ENCODE measurements at regions not wholly inside any gene's neighbourhood (a gene's known extent, or its start where the extent isn't known, plus 50 kb on each side); places are given as distances from the start of the nearest gene placed in this dataset.

DNA sequence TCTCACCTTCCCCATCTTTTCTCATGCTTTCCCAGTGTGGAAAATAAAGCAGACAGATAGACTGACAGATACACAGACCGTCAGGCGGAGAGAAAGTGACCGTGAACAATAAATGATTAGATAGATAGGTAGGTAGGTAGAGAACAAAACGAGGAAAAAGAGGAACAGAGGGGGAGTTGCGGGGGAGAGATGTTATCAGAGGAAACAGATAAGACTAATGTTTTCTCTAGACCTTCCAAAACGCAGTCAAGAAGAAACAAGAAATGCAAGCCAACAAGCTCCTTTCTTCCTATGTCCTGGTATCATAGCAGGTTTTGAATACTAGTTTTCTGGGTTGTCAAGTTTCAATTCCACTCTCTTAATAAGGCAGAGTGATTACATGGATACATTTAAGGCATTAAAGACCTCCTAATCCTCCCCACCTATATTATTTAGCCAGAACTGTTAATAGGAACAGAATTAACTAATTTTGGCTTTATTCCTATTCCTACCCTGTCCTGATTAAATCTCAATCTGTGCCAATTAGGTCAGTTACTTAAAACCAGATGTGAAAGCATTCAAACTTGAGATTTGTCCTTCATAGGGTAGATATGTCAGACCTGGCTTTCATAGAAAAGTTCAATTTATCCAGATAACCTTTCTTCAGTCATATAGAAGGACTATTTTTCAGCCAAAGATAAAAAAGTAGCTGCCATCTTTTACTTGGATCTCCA, 89.0 kb upstream of the PTPRR start:
- DNase-seq = no peak

DNA sequence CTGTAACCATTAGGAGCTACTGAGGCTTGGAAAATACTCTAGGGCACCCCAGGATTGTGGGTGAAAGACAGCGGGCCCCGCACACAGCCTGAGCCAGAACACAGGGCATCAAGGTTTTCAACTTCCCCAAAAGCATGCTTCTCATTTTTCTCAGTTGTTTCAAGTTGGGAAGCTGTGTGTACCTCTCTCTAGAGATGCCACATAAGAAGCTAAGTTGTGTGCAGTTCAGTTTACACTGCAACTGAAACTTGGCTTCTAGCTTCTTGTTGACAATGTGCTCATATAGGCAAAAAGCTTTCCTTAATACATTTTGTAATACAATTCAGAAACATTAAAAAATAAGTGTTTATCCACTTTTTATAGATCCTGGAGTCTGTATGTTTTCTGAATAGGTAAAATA, 88.1 kb upstream of the PTPRR start:
- no peak for DNase-seq

DNA sequence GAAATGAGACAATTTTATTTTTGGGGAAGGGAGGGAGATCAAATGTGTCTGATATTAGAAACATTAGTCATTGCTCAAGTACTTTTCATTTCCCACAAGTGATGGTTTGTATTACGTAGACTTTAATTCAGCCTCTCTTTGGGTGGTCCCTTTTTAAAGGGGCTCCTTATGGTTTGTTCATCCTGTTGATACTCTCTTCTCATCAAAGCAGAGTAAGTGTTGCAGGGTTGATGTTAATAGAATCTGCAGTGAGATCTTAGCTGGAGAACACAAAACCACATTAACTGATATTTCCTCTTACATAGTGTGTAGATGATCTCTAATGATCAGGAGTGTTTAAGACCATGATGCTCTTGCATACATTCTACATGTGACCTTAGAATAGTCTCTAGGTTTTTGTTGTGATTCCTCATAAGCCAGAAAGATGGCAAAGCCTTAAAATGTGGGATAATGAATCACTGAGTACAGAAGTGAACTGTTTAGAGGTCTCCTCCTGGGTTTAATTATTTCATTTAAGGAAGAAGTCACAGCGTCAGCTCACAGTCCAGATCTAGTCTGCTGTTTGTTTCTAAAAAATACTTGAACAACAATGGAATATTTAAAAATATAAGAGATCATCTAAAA, 87.4 kb upstream of the PTPRR start:
- DNase-seq = no peak

GRCh38 chr12:71007020-71007419, 86.5 kb upstream of the PTPRR start:
- no peak for DNase-seq

- no peak for DNase-seq
Measured at GRCh38 chr12:71005166-71005565, 84.6 kb upstream of the PTPRR start.

DNA sequence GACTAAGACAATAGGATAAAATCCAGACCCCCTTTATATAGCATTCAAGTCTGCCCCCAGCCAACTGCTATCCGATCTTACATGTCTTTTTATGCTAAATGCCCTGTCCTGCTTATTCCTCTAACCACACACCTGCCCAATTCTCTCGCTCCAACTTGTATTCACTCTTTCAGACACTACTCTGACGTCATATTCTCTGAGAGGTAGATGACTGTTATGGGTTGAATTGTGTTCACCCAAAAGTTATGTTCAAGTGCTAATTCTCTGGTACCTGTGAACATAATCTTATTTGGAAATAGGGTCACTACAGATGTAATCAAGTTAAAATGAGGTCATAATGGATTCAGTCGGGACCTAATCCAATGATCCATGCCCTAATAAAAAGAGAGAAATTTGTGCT, 84.0 kb upstream of the PTPRR start:
- no peak for DNase-seq

GRCh38 chr12:71000748-71001147, 80.2 kb upstream of the PTPRR start:
- no peak for DNase-seq

GRCh38 chr12:71000255-71000654, 79.7 kb upstream of the PTPRR start:
- DNase-seq = no peak

GRCh38 chr12:70994217-70994788, 73.8 kb upstream of the PTPRR start:
- no peak for DNase-seq

DNA sequence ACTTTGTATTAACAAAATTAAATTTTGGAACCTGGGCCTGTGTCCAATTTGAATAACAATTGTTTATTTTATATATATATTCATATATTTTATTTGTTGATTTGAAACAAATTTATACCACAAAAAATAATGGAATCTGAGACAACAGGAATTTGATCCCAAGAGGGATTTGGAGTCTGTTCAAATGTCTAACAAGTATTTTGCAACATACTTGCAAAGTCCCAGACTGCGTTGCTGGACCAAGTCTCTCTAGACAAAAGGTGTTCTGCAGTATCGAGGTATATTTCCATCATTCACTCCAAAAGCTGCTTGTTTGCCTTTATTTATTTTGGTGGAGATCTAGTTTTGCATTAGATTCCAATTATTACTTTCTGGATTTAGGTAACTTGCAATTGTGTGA, 68.7 kb upstream of the PTPRR start:
- DNase-seq = no peak

DNA sequence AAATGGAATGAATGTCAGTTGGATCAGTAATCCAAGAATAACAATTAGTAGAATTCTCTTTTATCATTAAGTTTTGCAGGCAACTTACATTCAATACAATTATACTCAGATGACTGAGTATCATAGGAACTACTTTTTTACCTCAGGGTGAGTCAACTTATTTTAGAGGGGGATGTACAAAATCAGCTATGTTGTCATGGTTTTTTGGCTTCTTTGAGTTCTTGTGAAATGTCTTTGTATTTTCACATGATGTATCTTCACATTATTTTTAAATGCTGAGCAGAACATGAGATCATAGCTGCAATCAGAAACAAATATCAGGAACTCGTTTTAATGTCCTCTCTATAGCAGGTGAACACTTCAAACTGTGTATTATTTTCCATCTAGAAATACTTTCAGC, 65.3 kb upstream of the PTPRR start:
- no peak for DNase-seq

GRCh38 chr12:70983692-70984091, 63.2 kb upstream of the PTPRR start:
- no peak for DNase-seq

DNA sequence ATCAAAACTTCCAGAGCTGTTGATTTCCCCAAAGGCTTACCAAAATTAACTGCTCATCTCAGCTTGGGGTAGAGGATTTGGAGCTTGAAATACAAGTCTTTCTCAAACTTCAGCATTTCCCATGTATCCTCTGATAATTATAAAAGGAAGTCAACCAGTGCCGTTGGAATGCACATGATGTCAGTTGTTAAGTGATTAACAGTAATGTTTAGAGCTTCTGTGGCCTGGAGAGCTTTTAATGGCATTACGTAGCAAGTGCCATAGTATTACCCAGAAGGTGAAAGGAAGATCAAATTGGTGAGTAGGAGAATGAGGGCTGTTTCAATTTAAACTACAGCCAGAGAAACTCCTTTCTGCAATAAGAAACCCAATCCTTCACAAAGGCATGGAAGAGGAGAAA, 62.5 kb upstream of the PTPRR start:
- DNase-seq = no peak

DNA sequence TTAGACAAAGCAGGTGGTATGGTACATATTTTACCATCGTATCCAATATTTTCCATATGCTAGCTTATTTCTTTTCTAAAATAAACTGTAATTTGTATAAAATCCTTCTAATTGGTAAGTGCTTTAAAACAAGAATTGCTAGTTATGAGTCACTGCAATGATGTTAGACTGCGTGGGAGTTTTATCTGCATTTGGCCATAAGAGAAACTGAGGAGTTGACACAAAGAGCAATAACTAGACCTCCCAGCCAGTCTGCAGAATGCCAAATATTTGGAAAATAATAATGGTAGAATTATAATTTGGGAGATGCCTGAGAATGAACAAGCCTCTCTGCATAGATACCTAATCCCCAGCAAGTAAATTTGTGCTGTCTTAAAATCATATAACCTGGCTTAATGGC, 61.7 kb upstream of the PTPRR start:
- no peak for DNase-seq

GRCh38 chr12:70971001-70971794, 50.7 kb upstream of the PTPRR start:
- DNase-seq = no peak
